HS-27A (cell line): ENCODE measurements at regions not wholly inside any gene's neighbourhood (a gene's known extent, or its start where the extent isn't known, plus 50 kb on each side); places are given as distances from the start of the nearest gene placed in this dataset.
A peak's percentile ranks its signal among the peaks of the same experiment; 100 is the strongest.
"Not testable (repeated sequence)": the region's sequence is repeated elsewhere in the genome, so short reads cannot be mapped to it uniquely, and the experiment has no call there.

Source experiments
- DNase-seq: peaks from one replicate; pipeline ENCODE4 v3.0.0-alpha.2; 2012; ENCODE audit warnings: low read depth, missing footprints

DNA sequence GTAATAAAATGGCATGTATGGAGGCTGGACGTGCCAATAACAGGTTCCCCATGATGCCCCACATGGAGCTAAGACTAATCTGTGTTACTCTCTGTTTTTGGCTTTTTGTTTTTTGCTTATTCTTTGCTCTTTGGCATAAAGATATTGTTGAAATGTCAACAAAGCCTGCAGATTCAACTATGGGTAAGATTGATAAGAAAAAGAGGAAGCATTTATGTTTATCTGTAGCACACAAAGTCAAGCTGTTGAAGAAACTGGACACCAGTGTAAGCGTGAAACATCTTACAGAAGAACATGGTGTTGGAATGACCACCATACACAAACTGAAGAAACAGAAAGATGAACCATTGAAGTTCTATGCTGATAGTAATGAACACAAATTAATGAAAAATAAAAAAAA is 402.7 kb downstream of the LTN1 start:
- no peak for DNase-seq

DNA sequence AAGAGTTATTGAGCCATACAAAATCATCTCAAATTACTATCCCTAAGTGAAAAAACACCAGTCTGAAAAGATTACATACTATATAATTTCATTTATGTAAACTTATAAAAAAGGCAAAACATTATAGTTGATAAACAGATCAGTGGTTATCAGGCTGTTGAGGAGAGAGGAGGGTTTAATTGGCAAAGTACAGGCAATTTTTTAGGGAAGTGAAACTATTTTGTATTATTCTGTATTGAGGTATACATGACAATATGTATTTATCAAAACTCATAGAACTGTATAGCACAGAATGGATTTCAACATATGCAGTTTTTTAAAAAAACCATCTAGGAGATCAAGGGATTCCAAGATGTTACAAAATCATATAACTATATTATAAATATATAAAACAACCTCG is 403.7 kb downstream of the LTN1 start:
- DNase-seq, result no peak

DNA sequence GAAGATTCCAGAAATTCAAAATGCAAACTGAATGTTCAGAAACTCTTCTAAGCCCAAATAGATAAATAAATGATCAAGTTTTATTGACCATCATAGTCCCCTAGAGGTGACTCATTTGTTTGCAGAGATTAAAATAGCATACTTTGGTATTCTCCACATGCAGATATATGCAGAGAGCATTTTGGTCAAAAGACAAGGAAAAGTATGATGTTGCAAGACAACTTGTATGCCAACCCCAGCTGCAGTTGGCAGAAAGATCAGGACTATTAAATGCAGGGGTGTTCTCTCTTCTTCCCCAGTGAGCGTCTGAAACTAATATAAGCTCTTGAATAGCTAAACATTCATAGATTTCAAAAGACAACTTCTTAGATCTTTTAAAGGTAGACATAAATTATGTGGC is 404.9 kb downstream of the LTN1 start:
- peak; percentile 24 for DNase-seq

DNA sequence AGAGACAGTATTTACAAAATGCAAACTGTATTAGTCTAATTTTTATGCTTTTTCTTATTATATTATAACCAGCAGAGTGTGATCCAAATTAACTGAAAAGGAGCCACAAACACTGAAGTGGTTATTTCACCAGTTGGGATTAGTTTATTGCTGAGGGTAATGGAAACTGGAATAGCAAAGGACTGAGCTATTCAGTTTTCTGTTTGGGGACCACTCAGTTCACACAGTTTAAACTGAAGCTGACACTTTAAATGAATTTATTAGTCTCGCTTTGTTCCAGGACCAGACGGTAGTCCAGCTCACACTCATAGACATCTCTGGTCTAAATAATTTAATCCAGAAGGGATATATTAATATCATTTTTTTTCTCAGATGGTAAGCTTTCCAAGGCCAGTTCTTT is 410.7 kb downstream of the LTN1 start:
- no peak for DNase-seq

DNA sequence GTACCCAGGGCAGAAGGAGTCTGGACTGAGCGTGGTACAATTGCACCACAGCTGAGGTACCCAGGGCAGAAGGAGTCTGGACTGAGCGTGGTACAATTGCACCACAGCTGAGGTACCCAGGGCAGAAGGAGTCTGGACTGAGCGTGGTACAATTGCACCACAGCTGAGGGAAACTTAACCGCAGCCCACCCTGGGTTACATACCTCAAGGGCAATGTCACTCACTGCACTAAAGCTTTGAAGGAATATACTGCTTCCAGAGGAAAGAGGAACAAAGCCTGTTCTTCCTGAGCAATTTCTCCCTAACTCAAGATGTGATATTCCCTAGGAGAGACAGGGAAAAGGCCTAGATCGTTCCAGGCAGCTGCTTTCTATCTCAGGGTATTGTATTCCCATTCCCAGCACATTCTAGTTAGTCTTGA is 411.4 kb downstream of the LTN1 start:
- not testable (repeated sequence) for DNase-seq

DNA sequence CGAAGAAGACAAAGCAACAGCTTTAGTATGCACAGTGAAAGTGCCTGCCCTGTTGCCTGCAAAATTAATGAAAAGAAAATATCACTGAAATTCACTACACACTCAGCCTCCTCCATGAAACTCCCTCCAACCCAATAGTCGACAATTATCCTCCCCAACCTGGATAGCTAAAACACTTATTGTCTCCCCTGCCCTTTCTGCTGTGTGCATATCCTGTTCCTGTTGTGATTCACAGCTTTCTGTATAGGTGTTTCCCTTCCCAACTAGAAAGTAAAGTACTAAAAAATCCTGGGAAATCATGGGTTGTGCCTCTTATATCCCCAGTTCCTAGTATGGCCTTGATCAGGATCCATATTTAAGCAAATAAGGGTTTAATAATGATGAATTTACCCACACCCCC is 412.1 kb downstream of the LTN1 start:
- no peak for DNase-seq

DNA sequence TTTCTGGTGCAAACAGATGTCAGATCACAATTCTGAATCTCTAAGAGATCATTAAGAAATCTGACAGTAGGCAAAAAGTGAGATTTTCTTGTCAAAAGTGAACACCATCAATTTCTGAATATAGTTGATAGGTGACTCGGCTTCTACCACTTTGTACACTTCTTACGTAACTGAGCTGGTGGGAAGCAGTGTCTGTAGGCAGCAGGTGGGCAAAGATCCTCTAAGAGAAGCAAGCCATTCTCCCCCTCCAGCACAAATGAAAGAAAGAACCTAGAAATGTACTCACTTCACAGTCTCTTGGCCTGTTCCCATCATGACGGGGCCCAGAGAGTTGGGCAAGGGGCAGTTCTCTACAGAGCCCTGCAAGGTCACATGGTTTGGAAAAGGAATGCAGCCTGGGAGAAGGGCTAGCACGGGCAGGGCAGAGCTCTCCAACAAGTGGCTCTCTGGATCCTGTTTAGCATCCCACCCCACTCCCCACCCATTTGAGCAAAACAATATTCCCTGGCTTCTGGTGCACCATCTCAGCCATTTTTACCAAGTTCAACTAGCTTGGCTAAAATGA is 412.6 kb downstream of the LTN1 start:
- no peak for DNase-seq

DNA sequence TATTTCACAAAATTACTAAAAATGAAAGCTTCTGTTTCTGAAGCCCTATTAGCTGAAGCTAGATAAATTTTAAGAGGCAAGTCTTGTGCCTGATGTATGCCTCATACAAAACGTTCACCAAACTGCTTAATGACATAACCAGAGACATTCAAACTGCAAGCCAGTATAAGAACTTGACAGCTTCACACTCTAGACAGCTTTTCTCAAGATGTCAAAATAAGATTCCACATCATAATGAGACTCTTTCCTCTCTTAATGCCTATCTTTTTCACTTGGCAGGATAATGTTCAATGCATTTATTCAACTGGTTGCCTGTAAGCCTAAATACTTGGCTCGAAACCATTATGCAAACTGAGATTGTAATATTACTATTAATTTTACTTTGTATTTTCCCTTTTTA is 424.0 kb downstream of the LTN1 start:
- DNase-seq, result no peak

DNA sequence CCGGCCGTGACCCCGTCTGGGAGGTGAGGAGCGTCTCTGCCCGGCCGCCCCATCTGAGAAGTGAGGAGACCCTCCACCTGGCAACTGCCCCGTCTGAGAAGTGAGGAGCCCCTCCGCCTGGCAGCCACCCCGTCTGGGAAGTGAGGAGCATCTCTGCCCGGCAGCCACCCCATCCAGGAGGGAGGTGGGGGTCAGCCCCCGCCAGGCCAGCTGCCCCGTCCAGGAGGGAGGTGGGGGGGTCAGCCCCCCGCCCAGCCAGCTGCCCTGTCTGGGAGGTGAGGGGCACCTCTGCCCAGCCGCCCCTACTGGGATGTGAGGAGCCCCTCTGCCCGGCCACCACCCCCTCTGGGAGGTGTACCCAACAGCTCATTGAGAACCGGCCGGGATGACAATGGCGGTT is 428.7 kb downstream of the LTN1 start:
- not testable (repeated sequence) for DNase-seq

DNA sequence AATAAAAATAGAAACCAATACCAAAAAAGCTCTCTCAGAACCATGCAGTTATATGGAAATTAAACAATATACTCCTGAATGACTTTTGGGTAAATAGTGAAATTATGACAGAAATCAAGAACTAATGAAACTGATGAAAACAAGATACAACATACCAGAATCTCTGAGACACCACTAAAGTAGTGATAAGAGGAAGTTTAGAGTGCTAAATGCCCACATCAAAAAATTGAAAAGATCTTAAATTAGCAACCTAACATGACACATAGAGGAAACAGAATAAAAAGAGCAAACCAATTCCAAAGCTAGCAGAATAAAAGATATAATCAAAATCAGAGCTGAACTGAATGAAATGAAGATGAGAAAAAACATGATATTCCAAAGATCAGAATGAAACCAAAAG is 430.9 kb downstream of the LTN1 start:
- no peak for DNase-seq

DNA sequence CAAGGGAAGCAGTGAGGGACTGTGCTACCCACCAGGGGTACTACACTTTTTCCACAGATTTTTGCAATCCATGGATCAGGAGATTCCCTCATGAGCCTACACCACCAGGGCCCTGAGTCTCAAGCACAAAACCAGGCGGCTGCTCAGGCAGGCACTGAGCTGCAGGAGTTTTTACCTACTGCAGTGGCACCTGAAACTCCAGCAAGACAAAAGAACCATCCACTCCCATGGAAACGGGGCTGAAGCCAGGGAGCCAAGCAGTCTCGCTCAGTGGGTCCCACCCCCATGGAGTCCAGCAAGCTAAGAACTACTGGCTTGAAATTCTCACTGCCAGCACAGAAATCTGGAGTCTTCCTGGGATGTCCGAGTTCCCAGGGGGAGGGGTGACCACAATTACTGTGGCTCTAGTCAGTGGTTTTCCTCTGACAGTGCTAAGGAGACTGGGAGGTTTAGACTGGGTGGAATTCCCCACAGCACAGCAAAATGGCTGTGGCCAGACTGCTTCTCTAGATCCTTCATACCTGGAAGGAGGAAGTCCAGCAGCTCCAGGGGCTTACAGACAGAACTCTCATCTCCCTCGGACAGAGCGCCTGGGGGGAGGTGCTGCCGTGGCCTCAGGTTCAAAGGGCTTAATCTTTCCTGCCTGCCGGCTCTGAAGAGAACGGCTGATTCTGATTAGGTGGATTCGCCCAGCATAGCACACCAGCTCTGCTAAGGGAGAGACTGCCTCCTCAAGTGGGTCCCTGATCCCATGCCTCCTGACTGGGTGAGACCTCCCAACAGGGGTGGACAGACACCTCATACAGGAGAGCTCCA is 437.8 kb downstream of the LTN1 start:
- no peak for DNase-seq

DNA sequence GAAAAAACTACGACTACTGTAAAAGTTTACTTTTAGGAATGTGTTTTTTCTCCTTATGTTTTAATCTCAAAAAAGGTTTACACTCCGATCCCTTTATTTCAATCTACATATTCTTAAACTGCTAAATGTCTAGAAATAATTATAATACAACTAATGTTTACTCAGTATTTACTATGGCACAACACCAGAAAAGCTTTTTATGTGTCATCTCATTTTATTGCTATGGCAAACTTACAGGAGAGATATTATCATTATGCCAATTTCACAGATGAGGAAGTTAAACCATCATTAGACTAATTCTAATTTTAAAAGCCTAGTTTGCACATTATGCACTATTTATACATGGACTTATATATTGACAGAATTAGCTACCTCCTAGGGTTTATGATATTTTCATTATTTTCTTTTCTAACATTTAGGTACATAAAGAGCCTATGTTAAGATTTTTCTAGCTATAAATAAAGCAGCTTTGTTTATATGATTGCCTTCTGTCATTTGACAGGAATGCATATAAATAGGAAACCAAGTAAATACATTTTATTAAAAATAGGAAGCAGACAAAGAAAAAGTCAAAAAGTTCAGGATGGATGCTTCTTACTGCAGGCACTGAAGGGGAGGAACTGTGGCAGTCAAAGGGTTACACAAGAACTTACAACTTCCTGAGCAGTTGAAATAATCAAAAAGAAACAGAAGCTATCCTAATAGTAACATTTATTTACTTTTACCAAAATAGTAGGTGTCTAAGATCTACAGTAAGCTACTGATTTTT is 442.4 kb downstream of the LTN1 start:
- no peak for DNase-seq

DNA sequence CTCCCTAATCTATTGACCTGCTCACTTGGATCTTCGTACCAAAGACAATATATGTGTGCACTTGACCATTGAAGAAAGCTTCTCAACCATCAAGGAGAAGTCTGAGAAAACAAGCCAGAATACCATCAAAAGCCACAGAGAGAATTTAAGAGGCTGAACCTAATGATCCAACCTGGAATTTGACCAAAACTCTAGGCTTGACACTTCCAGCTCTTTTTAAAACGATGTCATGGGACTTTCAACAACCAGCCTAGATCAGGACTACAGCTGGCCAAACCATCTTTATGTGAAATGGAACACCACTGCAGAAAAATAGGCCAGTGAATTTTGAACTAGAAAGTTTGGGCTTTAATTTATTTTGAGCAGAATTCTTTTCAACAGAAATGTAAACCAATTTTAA is 444.4 kb downstream of the LTN1 start:
- DNase-seq, result no peak

DNA sequence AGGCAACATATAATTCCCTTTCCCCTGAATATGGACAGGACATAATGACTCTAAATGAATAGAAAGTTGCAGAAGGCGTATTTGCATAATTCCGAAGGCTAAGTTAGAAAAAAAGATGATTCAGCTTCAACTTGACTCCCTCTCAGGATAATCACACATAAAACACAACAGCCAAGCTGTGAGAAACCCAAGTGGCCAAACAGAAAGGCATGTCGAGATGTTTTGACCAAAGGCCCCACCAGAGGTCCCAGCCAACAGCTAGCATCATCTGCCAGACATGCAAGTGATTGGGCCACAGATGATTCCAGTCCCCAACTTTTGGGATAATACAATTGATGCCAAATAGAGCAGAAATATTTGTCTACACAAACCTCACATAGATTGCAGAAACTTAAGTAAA is 444.9 kb downstream of the LTN1 start:
- no peak for DNase-seq

DNA sequence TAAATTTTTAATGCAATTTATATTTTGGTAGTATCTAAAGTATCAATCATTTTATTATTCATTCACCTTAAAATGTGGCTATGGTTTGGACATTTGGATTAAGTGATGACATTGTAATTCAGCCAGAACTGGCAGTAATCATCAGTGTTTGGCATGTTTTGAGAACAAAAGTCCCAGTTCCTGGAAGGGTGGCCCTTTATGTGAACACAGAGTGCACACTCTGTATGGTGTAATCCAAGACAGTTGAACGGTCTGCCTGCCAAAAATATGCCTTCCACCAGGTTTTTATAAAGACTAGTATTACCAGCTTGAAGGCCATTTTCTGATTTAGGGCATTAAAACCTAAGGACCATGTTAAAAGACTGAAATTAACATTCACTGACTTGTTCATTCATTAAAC is 448.7 kb downstream of the LTN1 start:
- no peak for DNase-seq

DNA sequence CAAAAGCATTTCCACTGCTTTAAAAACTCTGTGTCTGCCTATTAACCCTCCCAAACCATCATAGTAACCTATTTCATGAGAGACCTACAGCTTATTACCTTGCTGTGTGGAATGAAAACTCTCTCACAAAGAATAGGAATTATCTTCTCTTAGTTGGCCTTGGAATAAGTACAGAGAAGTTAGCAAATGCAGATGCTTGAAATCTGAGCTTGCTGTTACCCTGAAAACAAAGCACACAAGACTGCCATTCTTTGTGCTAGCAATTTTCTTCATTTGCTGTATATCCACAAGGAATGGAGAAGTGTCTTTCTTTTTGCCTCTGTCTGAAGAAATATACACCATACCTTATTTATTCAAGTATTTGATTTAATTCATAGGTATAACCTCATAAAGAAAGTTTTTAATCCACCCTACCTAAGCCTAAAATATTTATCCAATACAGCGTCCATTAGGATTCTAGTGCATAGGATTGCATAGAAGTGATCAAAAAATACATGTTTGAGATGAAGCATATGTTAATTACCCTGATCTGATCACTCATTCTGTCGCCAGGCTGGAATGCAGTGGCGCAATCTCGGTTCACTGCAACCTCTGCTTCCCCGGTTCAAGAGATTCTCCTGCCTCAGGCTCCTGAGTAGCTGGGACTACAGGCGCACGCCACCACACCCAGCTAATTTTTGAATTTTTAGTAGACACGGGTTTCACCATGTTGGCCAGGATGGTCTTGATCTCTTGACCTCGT is 451.1 kb downstream of the LTN1 start:
- DNase-seq, result no peak

DNA sequence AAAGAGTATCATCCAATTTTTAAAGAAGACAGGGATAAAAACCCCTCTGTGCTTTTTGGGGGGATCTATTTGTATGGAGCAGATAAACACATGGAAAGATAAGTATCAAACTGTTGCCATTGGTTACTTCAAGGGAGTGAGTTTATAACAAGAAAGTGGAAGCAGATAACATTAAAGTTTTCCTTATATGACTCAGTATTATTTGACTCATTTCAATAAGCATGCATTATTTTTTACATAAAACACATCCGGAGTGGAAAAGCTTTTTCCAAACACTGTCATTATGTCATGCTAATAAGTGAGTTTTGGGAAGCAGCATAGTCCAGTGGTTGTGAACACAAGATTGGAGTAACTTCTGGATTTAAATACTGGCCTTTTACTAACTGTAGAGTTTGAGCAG is 452.2 kb downstream of the LTN1 start:
- no peak for DNase-seq

DNA sequence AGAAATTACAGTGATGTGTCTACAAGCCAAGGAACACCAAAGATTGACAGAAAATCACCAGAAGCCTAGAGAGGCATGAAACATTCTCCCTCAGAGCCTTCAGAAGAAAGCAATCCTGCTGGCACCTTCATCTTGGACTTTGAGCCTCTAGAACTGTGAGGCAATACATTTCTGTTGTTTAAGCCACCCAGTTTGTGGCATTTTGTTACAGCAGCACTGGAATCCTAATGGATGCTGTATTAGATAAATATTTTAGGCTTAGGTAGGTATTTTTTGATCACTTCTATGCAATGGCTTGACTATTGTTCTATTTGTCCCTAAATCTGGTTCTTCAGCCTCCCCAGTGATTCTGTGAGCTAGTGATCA is 453.1 kb downstream of the LTN1 start:
- no peak for DNase-seq

DNA sequence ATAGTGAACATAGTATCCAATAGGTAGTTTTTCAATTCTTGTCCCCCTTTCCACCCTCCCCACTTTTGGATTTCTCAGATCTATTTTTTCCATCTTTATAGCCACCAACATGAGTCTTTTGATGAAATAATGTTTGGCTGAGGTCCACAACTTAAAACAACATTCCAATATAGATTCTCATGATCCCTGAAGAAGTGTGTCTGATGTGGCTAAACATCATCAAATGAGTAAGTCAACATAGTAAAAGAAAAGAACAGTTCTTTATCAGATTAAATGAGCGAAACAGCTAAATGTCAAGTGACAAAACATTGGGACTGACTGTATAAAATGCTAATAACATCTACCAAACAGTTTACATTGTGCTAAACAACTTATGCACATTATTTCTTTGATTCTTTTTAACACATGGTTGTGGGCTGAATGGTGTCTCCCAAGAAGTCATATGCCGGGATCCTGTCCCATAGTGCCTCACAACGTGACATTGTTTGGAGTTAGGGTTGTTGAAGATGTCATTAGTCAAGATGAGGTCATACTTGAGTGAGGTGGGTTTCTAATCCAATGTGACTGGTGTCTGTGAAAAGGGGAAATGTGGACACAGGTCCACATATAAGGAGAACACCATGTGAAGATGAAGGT is 453.6 kb downstream of the LTN1 start:
- DNase-seq, result peak; percentile 79

DNA sequence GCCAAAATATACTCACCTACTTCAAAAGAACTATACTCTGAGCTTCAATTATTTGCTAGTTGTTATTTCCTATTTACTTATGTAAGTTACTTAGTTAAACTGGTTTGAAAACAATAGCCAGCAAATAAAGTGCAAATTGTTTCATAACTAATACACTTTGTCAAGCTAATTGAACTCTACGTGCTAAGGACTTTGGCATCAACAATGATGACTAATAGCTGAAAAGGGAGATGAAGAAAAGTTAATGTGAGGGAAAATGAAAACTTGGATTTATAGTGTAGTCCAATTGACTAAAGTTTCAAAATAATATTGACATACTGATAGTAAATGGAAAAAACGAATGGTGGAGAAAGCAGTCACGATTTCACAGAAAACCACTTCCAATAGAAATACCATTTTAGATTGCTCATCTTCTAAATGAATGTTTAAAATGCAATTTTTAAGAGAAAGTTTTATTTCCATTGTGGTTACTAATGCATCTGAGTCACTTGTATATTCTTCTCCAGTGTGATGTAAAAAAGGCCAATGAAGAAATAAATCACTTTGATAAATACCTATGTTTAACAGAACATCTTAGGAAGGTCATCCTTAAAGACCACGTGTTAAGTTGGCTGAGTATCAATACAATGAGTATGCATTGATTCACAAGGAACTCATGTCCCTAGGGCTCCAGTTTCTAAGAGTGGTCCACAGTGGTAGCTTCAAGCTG is 455.2 kb downstream of the LTN1 start:
- DNase-seq, result peak; percentile 88

DNA sequence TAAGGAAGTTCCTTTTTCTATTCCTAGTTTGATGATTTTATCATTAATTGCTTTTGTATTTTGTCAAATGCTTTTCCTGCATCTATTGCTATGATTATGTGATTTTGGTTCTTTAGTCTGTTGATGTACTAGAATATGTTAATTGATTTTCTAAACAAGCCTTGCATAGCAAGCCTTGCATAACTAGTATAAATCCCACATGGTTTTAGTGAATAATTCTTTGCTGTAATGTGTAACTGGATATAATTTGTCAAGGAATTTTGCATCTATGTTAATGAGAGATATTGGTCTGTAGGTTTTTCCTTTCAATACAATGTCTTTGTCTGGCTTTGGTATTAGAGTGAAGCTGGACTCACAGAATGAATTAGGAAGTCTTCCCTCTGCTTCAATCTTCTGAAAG is 460.2 kb downstream of the LTN1 start:
- no peak for DNase-seq

DNA sequence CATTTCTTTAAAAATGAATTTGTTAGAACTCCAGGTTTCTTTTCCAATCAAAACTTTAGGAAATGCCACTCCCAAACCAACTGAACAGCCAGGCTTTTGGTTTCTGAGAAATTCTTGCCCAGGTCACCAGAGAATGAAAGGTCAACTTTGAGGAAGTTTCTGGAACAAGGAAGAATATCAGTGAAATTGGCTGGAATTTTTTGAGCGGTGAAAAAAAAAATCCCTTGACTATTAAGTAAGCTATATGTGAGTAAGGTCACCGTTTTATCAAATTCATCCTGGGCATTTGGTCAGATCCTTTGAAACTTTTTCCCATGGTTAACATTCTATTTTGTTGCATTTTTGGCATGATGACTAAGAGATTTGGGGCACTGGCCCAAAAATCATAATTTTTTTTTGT is 469.3 kb downstream of the LTN1 start:
- no peak for DNase-seq
